ENCODE measurements at regions not wholly inside any gene's neighbourhood (a gene's known extent, or its start where the extent isn't known, plus 50 kb on each side); places are given as distances from the start of the nearest gene placed in this dataset.
"Not testable (repeated sequence)": the region's sequence is repeated elsewhere in the genome, so short reads cannot be mapped to it uniquely, and the experiment has no call there.

GRCh38 chr1:221972276-221973235 is 230.7 kb upstream of the DUSP10 start:
- Histone ChIP-seq H3K4me2 (ENCODE audit: low read length) (no peak overlapping the region), H3K9me3 (ENCODE audit: insufficient read depth, low read depth, low read length) (no peaks in the 10 kb centered on the region), H2AFZ (ENCODE audit: low read depth, low read length) (no peak overlapping the region), H3K27me3 (ENCODE audit: insufficient read depth, low read length) (no peaks in the 10 kb centered on the region), H3K4me3 (ENCODE audit: insufficient read depth, low read depth, low read length) (no peak overlapping the region), H3K36me3 (ENCODE audit: insufficient read depth, low read length) (no peaks in the 10 kb centered on the region), H3K4me1 (ENCODE audit: insufficient read depth, low read length) (no peaks in the 10 kb centered on the region), H4K20me1 (ENCODE audit: insufficient read depth, low read length) (no peaks in the 10 kb centered on the region), H3K79me2 (ENCODE audit: insufficient read depth, low read length) (no peaks in the 10 kb centered on the region), H3K27ac (ENCODE audit: low read depth, low read length) (no peak overlapping the region), H3K9ac (ENCODE audit: low read length) (no peak overlapping the region)
- Mint-ChIP-seq H3K4me1 (ENCODE audit: low read depth, unreplicated experiment) (peaks cover 5% of the 10 kb centered on the region), H3K4me3 (ENCODE audit: unreplicated experiment) (no peak overlapping the region), H3K36me3 (ENCODE audit: low read depth, unreplicated experiment) (no peaks in the 10 kb centered on the region), H3K27ac (ENCODE audit: unreplicated experiment) (no peak overlapping the region), H3K9me3 (ENCODE audit: unreplicated experiment) (no peaks in the 10 kb centered on the region), H3K27me3 (ENCODE audit: low read depth, unreplicated experiment) (no peaks in the 10 kb centered on the region)
- FAIRE-seq (no peak), DNase-seq (ENCODE audit: low read depth) (no peak)
- TF ChIP-seq CTCF (IDR thresholded peaks at IDR 0.05; ENCODE audit: insufficient read depth, low read depth, low read length) = no peak
- no peak for TF ChIP-seq EZH2 (IDR thresholded peaks at IDR 0.05; ENCODE audit: insufficient read depth, low read length)

GRCh38 chr1:221971035-221971434 is 229.1 kb upstream of the DUSP10 start:
- FAIRE-seq; H3K4me2 ChIP-seq (ENCODE audit: low read length); H3K4me1 Mint-ChIP-seq (ENCODE audit: low read depth, unreplicated experiment); H3K9me3 ChIP-seq (ENCODE audit: insufficient read depth, low read depth, low read length); H3K36me3 Mint-ChIP-seq (ENCODE audit: low read depth, unreplicated experiment); H3K36me3 ChIP-seq (ENCODE audit: insufficient read depth, low read length); H3K79me2 ChIP-seq (ENCODE audit: insufficient read depth, low read length); H3K27ac Mint-ChIP-seq (ENCODE audit: unreplicated experiment); DNase-seq (ENCODE audit: low read depth); H3K4me3 Mint-ChIP-seq (ENCODE audit: unreplicated experiment); H4K20me1 ChIP-seq (ENCODE audit: insufficient read depth, low read length); H3K4me3 ChIP-seq (ENCODE audit: insufficient read depth, low read depth, low read length); H3K4me1 ChIP-seq (ENCODE audit: insufficient read depth, low read length); H3K27me3 Mint-ChIP-seq (ENCODE audit: low read depth, unreplicated experiment); H3K27me3 ChIP-seq (ENCODE audit: insufficient read depth, low read length); H3K9me3 Mint-ChIP-seq (ENCODE audit: unreplicated experiment); H3K27ac ChIP-seq (ENCODE audit: low read depth, low read length); H2AFZ ChIP-seq (ENCODE audit: low read depth, low read length); H3K9ac ChIP-seq (ENCODE audit: low read length): not testable (repeated sequence)

- not testable (repeated sequence) for H3K9me3 Mint-ChIP-seq (ENCODE audit: unreplicated experiment); H3K27me3 Mint-ChIP-seq (ENCODE audit: low read depth, unreplicated experiment); H3K27ac Mint-ChIP-seq (ENCODE audit: unreplicated experiment); H3K9ac ChIP-seq (ENCODE audit: low read length); H3K9me3 ChIP-seq (ENCODE audit: insufficient read depth, low read depth, low read length); H3K27ac ChIP-seq (ENCODE audit: low read depth, low read length); H3K4me1 ChIP-seq (ENCODE audit: insufficient read depth, low read length); H4K20me1 ChIP-seq (ENCODE audit: insufficient read depth, low read length); H3K4me3 ChIP-seq (ENCODE audit: insufficient read depth, low read depth, low read length); H3K27me3 ChIP-seq (ENCODE audit: insufficient read depth, low read length); H3K4me1 Mint-ChIP-seq (ENCODE audit: low read depth, unreplicated experiment); FAIRE-seq; H3K36me3 Mint-ChIP-seq (ENCODE audit: low read depth, unreplicated experiment); H2AFZ ChIP-seq (ENCODE audit: low read depth, low read length); DNase-seq (ENCODE audit: low read depth); H3K4me2 ChIP-seq (ENCODE audit: low read length); H3K36me3 ChIP-seq (ENCODE audit: insufficient read depth, low read length); H3K4me3 Mint-ChIP-seq (ENCODE audit: unreplicated experiment); H3K79me2 ChIP-seq (ENCODE audit: insufficient read depth, low read length)
Observed at GRCh38 chr1:221969298-221969858, 227.5 kb upstream of the DUSP10 start.

GRCh38 chr1:221967538-221967937 is 225.6 kb upstream of the DUSP10 start:
- FAIRE-seq; H3K4me3 Mint-ChIP-seq (ENCODE audit: unreplicated experiment); H3K9me3 ChIP-seq (ENCODE audit: insufficient read depth, low read depth, low read length); H3K36me3 ChIP-seq (ENCODE audit: insufficient read depth, low read length); H3K4me3 ChIP-seq (ENCODE audit: insufficient read depth, low read depth, low read length); H3K4me2 ChIP-seq (ENCODE audit: low read length); H3K27me3 ChIP-seq (ENCODE audit: insufficient read depth, low read length); H3K9me3 Mint-ChIP-seq (ENCODE audit: unreplicated experiment); H4K20me1 ChIP-seq (ENCODE audit: insufficient read depth, low read length); H3K4me1 Mint-ChIP-seq (ENCODE audit: low read depth, unreplicated experiment); H3K79me2 ChIP-seq (ENCODE audit: insufficient read depth, low read length); H3K36me3 Mint-ChIP-seq (ENCODE audit: low read depth, unreplicated experiment); H3K27me3 Mint-ChIP-seq (ENCODE audit: low read depth, unreplicated experiment); H3K27ac ChIP-seq (ENCODE audit: low read depth, low read length); DNase-seq (ENCODE audit: low read depth); H3K9ac ChIP-seq (ENCODE audit: low read length); H3K4me1 ChIP-seq (ENCODE audit: insufficient read depth, low read length); H2AFZ ChIP-seq (ENCODE audit: low read depth, low read length); H3K27ac Mint-ChIP-seq (ENCODE audit: unreplicated experiment): not testable (repeated sequence)

GRCh38 chr1:221966888-221967287 is 225.0 kb upstream of the DUSP10 start:
- peaks cover 14% of the 10 kb centered on the region for H3K4me1 Mint-ChIP-seq (ENCODE audit: low read depth, unreplicated experiment)
- not testable (repeated sequence) for H2AFZ ChIP-seq (ENCODE audit: low read depth, low read length); H3K9ac ChIP-seq (ENCODE audit: low read length); H3K36me3 Mint-ChIP-seq (ENCODE audit: low read depth, unreplicated experiment); H3K9me3 ChIP-seq (ENCODE audit: insufficient read depth, low read depth, low read length); H3K4me2 ChIP-seq (ENCODE audit: low read length); H3K4me3 Mint-ChIP-seq (ENCODE audit: unreplicated experiment); FAIRE-seq; H3K27ac Mint-ChIP-seq (ENCODE audit: unreplicated experiment); H3K4me3 ChIP-seq (ENCODE audit: insufficient read depth, low read depth, low read length); H3K27me3 Mint-ChIP-seq (ENCODE audit: low read depth, unreplicated experiment); H3K27me3 ChIP-seq (ENCODE audit: insufficient read depth, low read length); DNase-seq (ENCODE audit: low read depth); H4K20me1 ChIP-seq (ENCODE audit: insufficient read depth, low read length); H3K27ac ChIP-seq (ENCODE audit: low read depth, low read length); H3K36me3 ChIP-seq (ENCODE audit: insufficient read depth, low read length); H3K4me1 ChIP-seq (ENCODE audit: insufficient read depth, low read length); H3K79me2 ChIP-seq (ENCODE audit: insufficient read depth, low read length); H3K9me3 Mint-ChIP-seq (ENCODE audit: unreplicated experiment)
